Osteocyte (in vitro differentiated cells): ENCODE measurements at regions not wholly inside any gene's neighbourhood (a gene's known extent, or its start where the extent isn't known, plus 50 kb on each side); places are given as distances from the start of the nearest gene placed in this dataset.

Experiments used
- DNase-seq: peaks from one replicate; pipeline ENCODE4 v3.0.0; 2021; ENCODE audit warnings: mixed read lengths; ENCODE audit not compliant: unreplicated experiment; ENCODE audit errors: extremely low spot score
- H3K27ac Mint-ChIP-seq: one replicate; pipeline ENCODE4 v1.8.0; 2021; ENCODE audit warnings: mild to moderate bottlenecking, mixed read lengths; ENCODE audit not compliant: unreplicated experiment
- H3K27me3 Mint-ChIP-seq: one replicate; pipeline ENCODE4 v1.8.0; 2021; ENCODE audit warnings: mixed read lengths; ENCODE audit not compliant: unreplicated experiment
- H3K36me3 Mint-ChIP-seq: one replicate; pipeline ENCODE4 v1.8.0; 2021; ENCODE audit warnings: mixed read lengths; ENCODE audit not compliant: unreplicated experiment
- H3K4me1 Mint-ChIP-seq: one replicate; pipeline ENCODE4 v1.8.0; 2021; ENCODE audit warnings: mixed read lengths; ENCODE audit not compliant: unreplicated experiment
- H3K4me3 Mint-ChIP-seq: one replicate; pipeline ENCODE4 v1.8.0; 2021; ENCODE audit warnings: mild to moderate bottlenecking, moderate library complexity, mixed read lengths; ENCODE audit not compliant: unreplicated experiment
- H3K9me3 Mint-ChIP-seq: one replicate; pipeline ENCODE4 v1.8.0; 2021; ENCODE audit warnings: mixed read lengths; ENCODE audit not compliant: unreplicated experiment
- CTCF ChIP-seq: fragments of 200-600 bp; sonication (generic); IDR thresholded peaks from 2 replicates; pipeline ENCODE4 v1.5.0; 2021; ENCODE audit warnings: antibody characterized with exemption, mild to moderate bottlenecking, moderate library complexity

- H3K9me3 Mint-ChIP-seq: no peaks in the 10 kb centered on the region
- no peak overlapping the region for H3K27ac Mint-ChIP-seq
- no peak for TF ChIP-seq CTCF
- H3K4me1 Mint-ChIP-seq: no peaks in the 10 kb centered on the region
- no peak overlapping the region for H3K4me3 Mint-ChIP-seq
- no peak for DNase-seq
- H3K36me3 Mint-ChIP-seq: no peaks in the 10 kb centered on the region
- no peaks in the 10 kb centered on the region for H3K27me3 Mint-ChIP-seq
These were observed 728.0 kb downstream of the CDH9 start for GRCh38 chr5:26310415-26310814.

- no peak for DNase-seq
- H3K9me3 Mint-ChIP-seq: peaks cover 3% of the 10 kb centered on the region
These were observed 742.8 kb downstream of the CDH9 start for GRCh38 chr5:26295541-26295940.

GRCh38 chr5:26282190-26282589 is 756.2 kb downstream of the CDH9 start:
- no peaks in the 10 kb centered on the region for H3K36me3 Mint-ChIP-seq
- no peak for DNase-seq
- H3K27me3 Mint-ChIP-seq: no peaks in the 10 kb centered on the region
- no peak overlapping the region for H3K4me3 Mint-ChIP-seq
- H3K9me3 Mint-ChIP-seq: peaks cover 25% of the 10 kb centered on the region
- H3K4me1 Mint-ChIP-seq: no peaks in the 10 kb centered on the region
- no peak overlapping the region for H3K27ac Mint-ChIP-seq
- TF ChIP-seq CTCF: no peak

More at GRCh38 chr5:26295541-26295940, 742.8 kb downstream of the CDH9 start:
- Mint-ChIP-seq H3K36me3 (no peaks in the 10 kb centered on the region), H3K4me3 (no peak overlapping the region), H3K4me1 (no peaks in the 10 kb centered on the region), H3K27me3 (no peaks in the 10 kb centered on the region), H3K27ac (no peak overlapping the region)
- no peak for TF ChIP-seq CTCF

GRCh38 chr5:26278078-26278477 is 760.3 kb downstream of the CDH9 start:
- Mint-ChIP-seq H3K27ac (no peak overlapping the region), H3K4me3 (no peak overlapping the region), H3K4me1 (no peaks in the 10 kb centered on the region), H3K36me3 (no peaks in the 10 kb centered on the region), H3K27me3 (no peaks in the 10 kb centered on the region), H3K9me3 (peaks cover 18% of the 10 kb centered on the region)
- no peak for DNase-seq
- TF ChIP-seq CTCF: no peak

GRCh38 chr5:26259081-26259480 is 779.3 kb downstream of the CDH9 start:
- H3K27ac Mint-ChIP-seq: no peak overlapping the region
- no peaks in the 10 kb centered on the region for H3K36me3 Mint-ChIP-seq
- H3K9me3 Mint-ChIP-seq: peaks cover 16% of the 10 kb centered on the region
- H3K27me3 Mint-ChIP-seq: no peaks in the 10 kb centered on the region
- no peaks in the 10 kb centered on the region for H3K4me1 Mint-ChIP-seq
- no peak for DNase-seq
- no peak overlapping the region for H3K4me3 Mint-ChIP-seq
- no peak for TF ChIP-seq CTCF
